ENCODE measurements at regions not wholly inside any gene's neighbourhood (a gene's known extent, or its start where the extent isn't known, plus 50 kb on each side); places are given as distances from the start of the nearest gene placed in this dataset.
A peak's percentile ranks its signal among the peaks of the same experiment; 100 is the strongest.
"Not testable (repeated sequence)": the region's sequence is repeated elsewhere in the genome, so short reads cannot be mapped to it uniquely, and the experiment has no call there.

GRCh38 chr2:129907256-129907998 is 72.0 kb upstream of the RAB6C start:
- DNase-seq: no peak

GRCh38 chr2:129908721-129909373 is 70.6 kb upstream of the RAB6C start:
- DNase-seq: no peak

- DNase-seq: no peak
These were observed 69.6 kb upstream of the RAB6C start for GRCh38 chr2:129909651-129910418.

- DNase-seq: no peak
These were observed 68.8 kb upstream of the RAB6C start for GRCh38 chr2:129910446-129911362.

- no peak for DNase-seq
These were observed 68.0 kb upstream of the RAB6C start for GRCh38 chr2:129911363-129912065.

- DNase-seq: no peak
These were observed 67.2 kb upstream of the RAB6C start for GRCh38 chr2:129912066-129912820.

- no peak for DNase-seq
These were observed 66.4 kb upstream of the RAB6C start for GRCh38 chr2:129912871-129913694.

- DNase-seq: no peak
These were observed 65.6 kb upstream of the RAB6C start for GRCh38 chr2:129913695-129914495.

GRCh38 chr2:129914538-129915302 is 64.7 kb upstream of the RAB6C start:
- peak in 1 of 58 donors; percentile 28 for DNase-seq

GRCh38 chr2:129915303-129915840 is 64.1 kb upstream of the RAB6C start:
- DNase-seq: no peak

- DNase-seq: no peak
These were observed 60.9 kb upstream of the RAB6C start for GRCh38 chr2:129918604-129919003.

GRCh38 chr2:129922571-129923264 is 56.7 kb upstream of the RAB6C start:
- peak in 6 of 58 donors; percentile 19 to 52 (median 30) for DNase-seq

GRCh38 chr2:129923265-129924091 is 56.0 kb upstream of the RAB6C start:
- DNase-seq: peak in 20 of 58 donors; percentile 13 to 53 (median 30)

GRCh38 chr2:129924115-129924514 is 55.4 kb upstream of the RAB6C start:
- not testable (repeated sequence) for DNase-seq

GRCh38 chr2:129925381-129925780 is 54.1 kb upstream of the RAB6C start:
- DNase-seq: peak in 1 of 58 donors; percentile 10
